Osteocyte (in vitro differentiated cells): ENCODE measurements at regions not wholly inside any gene's neighbourhood (a gene's known extent, or its start where the extent isn't known, plus 50 kb on each side); places are given as distances from the start of the nearest gene placed in this dataset.

Source experiments
- DNase-seq: peaks from one replicate; pipeline ENCODE4 v3.0.0; 2021; ENCODE audit warnings: mixed read lengths; ENCODE audit not compliant: unreplicated experiment; ENCODE audit errors: extremely low spot score
- H3K27ac Mint-ChIP-seq: one replicate; pipeline ENCODE4 v1.8.0; 2021; ENCODE audit warnings: mild to moderate bottlenecking, mixed read lengths; ENCODE audit not compliant: unreplicated experiment
- H3K27me3 Mint-ChIP-seq: one replicate; pipeline ENCODE4 v1.8.0; 2021; ENCODE audit warnings: mixed read lengths; ENCODE audit not compliant: unreplicated experiment
- H3K36me3 Mint-ChIP-seq: one replicate; pipeline ENCODE4 v1.8.0; 2021; ENCODE audit warnings: mixed read lengths; ENCODE audit not compliant: unreplicated experiment
- H3K4me1 Mint-ChIP-seq: one replicate; pipeline ENCODE4 v1.8.0; 2021; ENCODE audit warnings: mixed read lengths; ENCODE audit not compliant: unreplicated experiment
- H3K4me3 Mint-ChIP-seq: one replicate; pipeline ENCODE4 v1.8.0; 2021; ENCODE audit warnings: mild to moderate bottlenecking, moderate library complexity, mixed read lengths; ENCODE audit not compliant: unreplicated experiment
- H3K9me3 Mint-ChIP-seq: one replicate; pipeline ENCODE4 v1.8.0; 2021; ENCODE audit warnings: mixed read lengths; ENCODE audit not compliant: unreplicated experiment
- TF ChIP-seq, protein P1 (sequence below): fragments of 200-600 bp; sonication (generic); IDR thresholded peaks from 2 replicates; pipeline ENCODE4 v1.5.0; 2021; ENCODE audit warnings: antibody characterized with exemption, mild to moderate bottlenecking, moderate library complexity

DNA sequence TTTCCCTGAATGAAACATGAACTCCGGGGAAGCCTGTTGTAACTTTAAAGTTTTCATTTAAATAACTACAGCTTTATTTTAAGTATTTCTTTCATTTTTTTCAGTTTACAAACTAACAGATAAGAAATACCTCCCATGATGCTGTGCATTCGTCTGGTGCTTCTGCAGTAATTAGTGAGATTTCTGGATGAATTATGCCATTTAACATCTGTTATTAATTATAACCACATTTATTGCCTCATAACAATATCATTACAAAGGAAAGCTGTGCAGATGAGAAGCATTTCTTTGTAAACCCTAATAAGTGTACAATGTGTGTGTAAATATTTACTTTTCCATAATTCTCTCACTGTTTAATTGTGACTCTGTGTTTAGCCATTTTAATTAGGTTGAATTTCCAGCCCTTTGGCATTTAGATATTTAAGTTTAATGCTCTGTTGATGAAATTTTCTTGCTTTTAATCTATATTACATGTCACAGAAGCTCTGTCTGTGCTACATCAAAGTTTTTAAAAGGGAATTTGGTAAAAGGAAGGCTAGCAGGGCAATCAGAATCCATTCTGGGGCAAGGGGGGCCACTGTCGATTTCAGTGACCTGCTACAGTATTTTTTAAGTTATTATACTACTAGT, 418.0 kb downstream of the SPATA31D1 start:
- peaks cover 3% of the 10 kb centered on the region for H3K4me1 Mint-ChIP-seq

DNA sequence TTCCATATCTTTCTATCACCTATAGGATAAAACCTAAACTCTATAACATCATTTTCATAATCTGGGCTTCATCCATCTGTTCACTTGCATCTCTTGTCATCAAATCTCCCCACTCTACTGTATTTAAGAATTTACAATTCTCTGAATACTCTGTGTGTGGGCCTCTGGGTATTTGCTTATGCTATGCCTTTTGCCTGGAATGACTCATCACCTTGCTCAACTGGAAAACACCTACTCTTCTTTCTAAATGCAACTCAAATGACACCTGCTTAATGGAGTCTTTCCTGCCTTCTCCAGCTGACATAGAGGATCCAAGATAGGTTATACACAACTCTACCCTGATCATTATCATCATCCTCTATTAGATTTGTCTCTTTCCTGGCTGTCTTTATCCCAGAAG, 421.7 kb downstream of the SPATA31D1 start:
- peaks cover 14% of the 10 kb centered on the region for H3K9me3 Mint-ChIP-seq
- TF ChIP-seq, protein P1, sequence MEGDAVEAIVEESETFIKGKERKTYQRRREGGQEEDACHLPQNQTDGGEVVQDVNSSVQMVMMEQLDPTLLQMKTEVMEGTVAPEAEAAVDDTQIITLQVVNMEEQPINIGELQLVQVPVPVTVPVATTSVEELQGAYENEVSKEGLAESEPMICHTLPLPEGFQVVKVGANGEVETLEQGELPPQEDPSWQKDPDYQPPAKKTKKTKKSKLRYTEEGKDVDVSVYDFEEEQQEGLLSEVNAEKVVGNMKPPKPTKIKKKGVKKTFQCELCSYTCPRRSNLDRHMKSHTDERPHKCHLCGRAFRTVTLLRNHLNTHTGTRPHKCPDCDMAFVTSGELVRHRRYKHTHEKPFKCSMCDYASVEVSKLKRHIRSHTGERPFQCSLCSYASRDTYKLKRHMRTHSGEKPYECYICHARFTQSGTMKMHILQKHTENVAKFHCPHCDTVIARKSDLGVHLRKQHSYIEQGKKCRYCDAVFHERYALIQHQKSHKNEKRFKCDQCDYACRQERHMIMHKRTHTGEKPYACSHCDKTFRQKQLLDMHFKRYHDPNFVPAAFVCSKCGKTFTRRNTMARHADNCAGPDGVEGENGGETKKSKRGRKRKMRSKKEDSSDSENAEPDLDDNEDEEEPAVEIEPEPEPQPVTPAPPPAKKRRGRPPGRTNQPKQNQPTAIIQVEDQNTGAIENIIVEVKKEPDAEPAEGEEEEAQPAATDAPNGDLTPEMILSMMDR, result no peak
- no peaks in the 10 kb centered on the region for H3K27me3 Mint-ChIP-seq
- H3K4me3 Mint-ChIP-seq, result no peak overlapping the region
- no peak overlapping the region for H3K27ac Mint-ChIP-seq
- H3K36me3 Mint-ChIP-seq, result peaks cover 2% of the 10 kb centered on the region
- H3K4me1 Mint-ChIP-seq, result no peaks in the 10 kb centered on the region
- DNase-seq, result no peak

More for the DNA sequence above, 418.0 kb downstream of the SPATA31D1 start:
- TF ChIP-seq, protein P1, result no peak
- no peak overlapping the region for H3K4me3 Mint-ChIP-seq
- no peaks in the 10 kb centered on the region for H3K27me3 Mint-ChIP-seq
- H3K9me3 Mint-ChIP-seq, result no peaks in the 10 kb centered on the region
- no peak for DNase-seq
- no peaks in the 10 kb centered on the region for H3K36me3 Mint-ChIP-seq
- no peak overlapping the region for H3K27ac Mint-ChIP-seq

DNA sequence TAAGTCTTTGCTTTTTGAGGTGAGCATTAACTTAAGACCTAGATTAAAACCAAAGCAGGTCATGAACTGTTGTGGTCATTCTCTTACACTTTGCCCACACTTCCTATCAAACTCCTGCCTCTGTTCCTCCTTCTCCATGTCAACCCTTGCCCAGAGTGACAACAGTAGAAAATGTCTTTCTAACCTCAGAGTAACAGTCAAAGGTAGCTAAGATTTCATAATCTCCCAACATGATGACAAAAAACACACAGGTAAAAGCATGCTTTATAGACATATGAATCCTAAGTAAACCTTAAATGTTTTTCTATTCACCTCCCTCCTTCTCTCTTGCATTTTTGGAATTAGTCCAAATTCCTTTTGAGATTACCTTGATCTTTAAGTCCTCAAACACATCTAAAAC, 422.3 kb downstream of the SPATA31D1 start:
- Mint-ChIP-seq H3K36me3 (peaks cover 4% of the 10 kb centered on the region), H3K4me1 (no peaks in the 10 kb centered on the region), H3K4me3 (no peak overlapping the region), H3K27ac (no peak overlapping the region), H3K27me3 (no peaks in the 10 kb centered on the region), H3K9me3 (peaks cover 14% of the 10 kb centered on the region)
- TF ChIP-seq, protein P1, result no peak
- DNase-seq, result no peak

DNA sequence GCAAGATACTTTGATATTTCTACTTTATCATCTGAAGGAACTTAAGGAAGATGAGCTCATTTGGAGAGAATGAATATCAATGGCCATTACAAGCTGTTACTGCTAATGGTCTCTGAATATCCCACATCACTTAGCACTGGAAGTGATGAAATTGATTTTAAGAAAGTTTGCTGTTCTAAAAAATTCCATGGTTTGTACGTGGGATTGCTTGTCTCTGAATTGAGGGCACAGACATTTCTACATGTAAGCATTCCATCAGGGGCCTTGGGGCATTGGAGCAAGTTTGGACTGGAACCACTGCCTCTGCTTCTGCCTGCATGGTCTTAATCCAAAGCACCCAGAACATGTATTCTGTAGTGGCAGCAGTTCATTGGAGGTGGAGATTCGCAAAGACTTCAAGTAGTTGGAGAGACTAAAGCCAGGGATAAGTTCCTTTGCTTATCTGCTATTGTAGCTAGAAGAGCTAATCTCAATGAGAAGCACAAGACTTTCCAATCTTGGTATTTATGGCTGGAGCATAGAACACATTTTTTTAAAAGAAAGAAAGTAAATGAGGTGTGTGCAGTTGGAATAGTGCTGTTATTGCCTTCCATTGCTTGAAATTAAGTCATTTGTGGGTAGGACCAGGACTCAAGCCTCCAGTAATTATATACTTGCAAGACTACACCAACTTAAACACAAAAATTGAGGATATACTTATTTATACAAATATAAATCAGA, 424.2 kb downstream of the SPATA31D1 start:
- H3K4me3 Mint-ChIP-seq, result no peak overlapping the region
- peaks cover 14% of the 10 kb centered on the region for H3K9me3 Mint-ChIP-seq
- H3K27ac Mint-ChIP-seq, result no peak overlapping the region
- TF ChIP-seq, protein P1, result no peak
- H3K27me3 Mint-ChIP-seq, result no peaks in the 10 kb centered on the region
- peaks cover 4% of the 10 kb centered on the region for H3K36me3 Mint-ChIP-seq
- no peak for DNase-seq
- peaks cover 2% of the 10 kb centered on the region for H3K4me1 Mint-ChIP-seq

DNA sequence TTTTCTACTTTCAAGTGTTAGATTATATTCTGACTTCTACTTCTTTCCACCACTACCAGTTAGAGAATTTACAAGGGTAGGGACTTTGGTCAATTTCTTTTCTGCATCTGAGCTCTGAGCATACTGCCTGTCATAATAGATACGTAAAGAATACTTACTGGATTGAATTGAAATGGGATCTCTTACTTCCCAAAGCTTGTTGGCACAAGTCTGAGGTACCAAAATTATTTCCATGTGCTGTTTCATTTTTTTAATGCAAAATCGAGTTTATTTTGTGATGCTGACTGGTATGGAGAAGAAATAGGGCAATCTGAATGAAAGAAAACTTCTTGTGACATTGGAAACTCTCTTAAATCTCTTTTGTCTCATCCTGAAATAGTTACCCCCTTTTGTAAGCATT, 428.9 kb downstream of the SPATA31D1 start:
- peaks cover 4% of the 10 kb centered on the region for H3K36me3 Mint-ChIP-seq
- no peaks in the 10 kb centered on the region for H3K27me3 Mint-ChIP-seq
- no peak for DNase-seq
- H3K4me1 Mint-ChIP-seq, result peaks cover 12% of the 10 kb centered on the region
- TF ChIP-seq, protein P1, result no peak
- H3K27ac Mint-ChIP-seq, result no peak overlapping the region
- peaks cover 14% of the 10 kb centered on the region for H3K9me3 Mint-ChIP-seq
- no peak overlapping the region for H3K4me3 Mint-ChIP-seq
